Non-pigmented ciliary epithelial cell (primary cell): ENCODE measurements at regions not wholly inside any gene's neighbourhood (a gene's known extent, or its start where the extent isn't known, plus 50 kb on each side); places are given as distances from the start of the nearest gene placed in this dataset.
"Not testable (repeated sequence)": the region's sequence is repeated elsewhere in the genome, so short reads cannot be mapped to it uniquely, and the experiment has no call there.

Source experiments
- DNase-seq: peaks from one replicate; pipeline ENCODE4 v3.0.0-alpha.2; 2010; ENCODE audit warnings: low read depth

DNA sequence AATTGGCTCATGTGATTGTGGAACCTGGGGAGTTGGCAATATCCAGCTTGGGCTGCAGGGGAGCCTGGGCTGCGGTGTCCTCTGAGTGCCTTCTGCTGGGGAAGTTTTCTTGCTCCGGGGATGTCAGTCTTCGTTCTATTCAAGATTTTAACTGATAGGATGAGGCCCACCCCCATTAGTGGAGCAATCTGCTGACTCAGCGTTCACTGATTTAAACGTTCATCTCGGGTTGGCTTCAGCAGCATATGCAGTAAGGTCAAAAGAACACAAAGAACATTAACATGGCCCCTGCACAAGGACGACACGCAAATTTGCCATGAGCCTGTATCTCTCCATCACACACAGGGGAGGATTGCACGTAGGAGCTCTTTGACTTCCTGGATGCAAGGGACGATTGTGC, 360.6 kb upstream of the ADARB2 start:
- no peak for DNase-seq

DNA sequence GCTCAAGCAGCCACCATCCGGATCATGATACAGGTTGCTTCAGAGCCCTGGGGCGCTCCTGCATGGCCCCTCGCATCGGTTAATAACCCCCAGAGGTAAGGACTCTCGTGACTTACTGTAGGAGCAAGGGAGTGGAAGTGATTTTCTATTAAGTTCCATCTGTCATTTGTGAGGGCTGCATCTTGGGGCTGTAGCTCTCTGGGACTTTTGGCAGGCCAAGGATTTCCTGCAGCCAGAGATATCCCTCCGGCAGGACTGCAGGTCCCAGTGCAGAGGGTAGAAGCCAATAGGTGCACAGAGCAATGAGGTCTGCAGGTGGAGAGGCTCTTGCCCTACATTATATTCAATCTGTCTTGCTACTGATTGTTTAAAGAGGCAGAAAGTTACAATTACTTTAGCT, 356.8 kb upstream of the ADARB2 start:
- DNase-seq = no peak

DNA sequence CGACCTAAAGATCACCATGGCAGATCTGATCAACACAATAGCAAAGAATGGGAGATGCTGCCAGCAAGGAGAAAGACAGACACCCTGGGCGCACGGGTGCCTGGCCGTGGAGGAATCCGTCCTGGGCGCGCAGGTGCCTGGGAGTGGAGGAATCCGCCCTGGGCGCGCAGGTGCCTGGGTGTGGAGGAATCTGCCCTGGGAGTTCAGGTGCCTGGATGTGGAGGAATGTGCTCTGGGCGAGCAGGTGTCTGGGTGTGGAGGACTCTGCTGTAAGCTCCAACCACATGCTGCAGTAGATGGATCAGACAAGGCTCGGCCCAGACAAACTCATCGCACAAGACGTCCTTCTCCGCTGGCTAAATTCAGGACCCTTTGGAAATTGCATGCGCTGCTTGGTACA, 346.3 kb upstream of the ADARB2 start:
- no peak for DNase-seq

DNA sequence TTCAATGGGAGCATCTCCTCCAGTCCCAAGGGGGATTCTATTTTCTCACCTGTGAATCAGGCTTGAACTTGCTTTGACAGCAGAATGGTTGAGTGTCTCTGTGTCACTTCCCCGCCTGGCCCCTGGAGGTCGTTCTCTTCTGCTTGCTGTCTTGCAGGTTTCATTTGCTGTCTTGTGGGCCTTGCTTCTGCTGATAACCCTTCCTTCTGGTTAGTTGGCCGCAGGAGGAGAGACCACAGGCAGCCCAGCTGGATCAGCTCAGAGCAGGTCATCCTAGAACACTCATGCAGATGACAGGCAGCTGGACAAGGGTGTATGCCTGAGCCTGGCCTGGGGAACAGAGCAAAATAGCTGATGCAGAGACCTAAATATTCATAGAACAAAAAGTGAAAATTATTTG, 344.2 kb upstream of the ADARB2 start:
- no peak for DNase-seq

DNA sequence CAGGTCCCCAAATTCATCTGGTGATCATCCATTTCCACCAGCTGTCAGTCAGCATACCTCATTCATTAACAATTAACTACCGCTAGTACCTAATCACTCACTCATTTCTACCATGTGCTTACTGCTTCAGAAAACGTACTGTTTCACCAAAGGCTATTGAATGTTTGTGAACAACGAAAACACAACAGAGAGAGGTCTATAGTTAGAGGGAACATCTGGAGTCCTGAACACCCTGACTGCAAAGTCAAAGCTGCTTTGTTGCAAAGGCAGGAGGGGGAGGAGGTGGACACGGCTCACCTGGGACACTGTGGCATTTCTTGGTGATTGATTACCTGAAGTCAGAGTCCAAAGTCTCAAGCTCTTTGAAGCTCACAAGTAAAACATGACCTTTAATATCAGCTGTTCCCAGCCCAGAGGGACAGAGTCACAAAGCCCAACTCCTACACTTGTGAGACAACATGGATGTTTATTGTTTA, 342.3 kb upstream of the ADARB2 start:
- DNase-seq = no peak

DNA sequence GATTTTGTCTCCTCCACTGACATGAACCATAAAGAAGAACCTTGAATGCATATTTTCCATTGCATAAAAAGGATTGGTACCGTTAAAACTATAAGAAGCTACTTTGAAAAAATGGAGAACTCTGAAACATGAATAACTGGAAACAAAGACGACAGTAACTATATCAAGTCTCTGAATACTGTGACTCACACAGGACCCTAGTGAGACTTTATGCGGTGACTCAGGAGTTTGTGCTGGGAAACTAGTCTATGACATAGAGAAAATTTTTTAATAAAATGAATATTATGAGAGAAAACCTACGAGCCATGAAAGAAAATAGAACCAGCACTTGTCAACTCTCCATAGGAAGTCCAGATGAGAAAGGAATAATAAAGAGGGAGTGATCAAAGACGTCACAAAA, 339.9 kb upstream of the ADARB2 start:
- no peak for DNase-seq

DNA sequence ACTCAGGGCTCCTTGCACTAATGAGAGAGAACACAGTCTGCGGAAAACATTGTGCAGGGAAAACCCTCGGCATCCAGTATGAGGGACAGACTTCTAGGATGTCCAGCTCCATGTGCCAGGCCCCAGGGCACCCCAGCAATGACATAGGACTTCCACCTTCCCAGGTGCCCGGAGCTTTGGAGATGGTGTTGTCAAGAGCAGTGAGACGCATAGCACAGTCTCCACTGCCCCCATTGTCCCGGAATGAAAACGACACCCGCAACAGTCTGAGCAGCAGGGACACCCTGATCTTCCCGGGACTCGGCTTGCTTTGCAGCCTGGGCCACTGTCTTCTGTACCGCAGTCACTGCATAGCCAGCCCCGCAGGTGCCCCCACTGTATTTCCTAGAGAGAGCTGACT, 339.2 kb upstream of the ADARB2 start:
- DNase-seq = no peak

DNA sequence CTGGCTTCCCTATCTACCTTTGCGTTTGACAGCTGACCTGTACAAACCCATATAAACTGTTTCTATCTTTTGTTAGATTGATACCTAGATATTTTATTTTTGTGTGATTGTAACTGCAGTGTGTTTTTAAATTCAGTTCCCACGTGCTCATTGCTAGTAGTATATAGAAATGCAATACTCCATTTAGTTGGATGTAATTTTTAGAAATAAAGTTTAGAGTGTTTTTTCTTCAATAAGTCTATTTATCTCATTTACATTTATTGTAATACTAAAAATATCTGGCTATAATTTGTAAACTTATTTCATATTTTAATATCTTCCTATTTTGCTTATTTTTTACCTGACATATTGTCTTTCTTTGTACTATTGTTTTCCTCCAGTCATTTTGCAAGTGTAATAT, 329.7 kb upstream of the ADARB2 start:
- no peak for DNase-seq

DNA sequence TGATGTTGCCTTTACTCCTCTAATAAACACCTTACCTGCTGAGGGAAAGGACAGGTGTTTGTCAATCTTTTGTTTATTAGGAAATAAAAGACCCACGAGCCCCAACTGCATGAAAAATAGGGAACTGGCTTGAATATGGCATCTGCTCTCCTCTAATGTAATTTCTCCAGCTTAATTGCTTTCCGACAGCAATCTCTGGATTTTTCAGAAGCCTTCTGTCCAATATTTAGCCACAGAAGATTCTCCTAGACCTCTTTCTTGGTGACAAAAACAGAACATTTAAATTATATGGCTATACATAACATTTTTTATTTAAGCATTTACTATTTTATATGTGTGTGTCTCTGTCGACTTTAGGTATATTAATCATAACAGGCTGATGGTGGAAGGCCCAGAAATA, 317.4 kb upstream of the ADARB2 start:
- no peak for DNase-seq

DNA sequence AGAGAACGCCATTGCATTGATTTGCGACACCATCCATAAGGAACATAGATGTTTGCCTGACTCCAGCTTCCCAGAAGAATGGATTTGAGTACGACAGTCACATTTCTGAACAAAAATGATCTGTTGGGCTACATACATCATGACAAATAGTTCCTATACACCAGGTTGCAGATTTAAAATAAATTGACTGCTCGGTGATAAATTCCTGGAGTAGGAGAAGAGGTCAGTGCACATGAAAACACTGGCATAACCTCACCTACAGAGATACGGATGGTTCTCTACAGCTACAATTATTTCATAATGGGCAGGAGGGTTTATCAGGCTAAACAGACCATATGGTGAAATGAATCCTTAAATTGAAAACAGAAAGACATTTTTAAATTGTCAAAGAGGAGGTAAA, 316.5 kb upstream of the ADARB2 start:
- no peak for DNase-seq

DNA sequence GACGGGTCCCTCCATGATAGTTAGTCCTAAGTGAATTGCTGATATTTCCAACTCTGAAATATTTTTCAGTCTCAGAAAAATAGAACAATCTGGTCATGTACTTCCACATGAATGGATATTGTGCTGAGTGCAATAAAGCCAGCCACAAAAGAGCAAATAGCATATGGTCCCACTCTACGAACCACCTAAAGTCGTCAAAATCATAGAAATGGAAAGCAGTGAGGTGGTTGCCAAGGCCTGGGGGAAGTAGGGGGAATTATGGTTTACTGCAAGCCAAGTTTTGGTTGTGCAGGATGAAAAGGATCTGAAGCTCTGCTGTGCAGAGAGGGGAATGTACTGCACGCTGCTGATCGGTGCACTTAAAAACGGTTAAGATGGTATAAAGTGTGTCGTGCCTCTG, 313.8 kb upstream of the ADARB2 start:
- DNase-seq = no peak

DNA sequence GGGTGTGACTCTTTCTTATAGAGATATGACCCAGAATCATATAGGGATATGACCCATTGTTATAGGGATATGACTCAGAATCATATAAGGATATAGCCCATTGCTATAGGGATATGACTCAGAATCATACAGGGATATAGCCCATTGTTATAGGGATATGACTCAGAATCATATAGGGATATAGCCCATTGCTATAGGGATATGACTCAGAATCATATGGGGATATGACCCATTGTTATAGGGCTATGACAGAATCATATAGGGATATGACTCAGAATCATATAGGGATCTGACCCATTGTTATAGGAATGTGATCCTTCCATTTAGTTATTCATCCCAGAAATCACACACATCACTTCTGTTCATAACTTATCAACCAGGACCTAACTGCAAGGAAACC, 312.2 kb upstream of the ADARB2 start:
- no peak for DNase-seq

DNA sequence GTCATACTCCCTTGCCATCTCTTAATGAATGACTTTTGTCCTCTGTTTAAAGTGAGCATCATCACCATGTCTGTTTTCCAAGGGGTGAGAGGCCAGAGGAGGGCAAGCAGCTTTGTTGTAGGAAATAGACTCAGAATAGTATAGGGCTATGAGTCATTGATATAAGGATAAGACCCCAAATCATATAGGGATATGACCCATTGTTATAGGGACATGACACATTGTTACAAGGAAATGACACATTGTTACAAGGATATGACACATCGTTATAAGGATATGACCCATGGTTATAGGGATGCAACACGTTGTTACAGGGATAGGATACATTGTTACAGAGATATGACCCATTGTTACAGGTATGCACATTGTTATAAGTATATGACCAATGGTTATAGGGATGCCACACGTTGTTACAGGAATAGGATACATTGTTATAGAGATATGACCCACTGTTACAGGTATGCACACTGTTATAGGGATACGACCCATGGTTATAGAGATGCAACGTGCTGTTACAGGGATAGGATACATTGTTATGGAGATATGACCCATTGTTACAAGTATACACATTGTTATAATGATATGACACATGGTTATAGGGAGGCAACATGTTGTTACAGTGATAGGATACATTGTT, 311.1 kb upstream of the ADARB2 start:
- no peak for DNase-seq

DNA sequence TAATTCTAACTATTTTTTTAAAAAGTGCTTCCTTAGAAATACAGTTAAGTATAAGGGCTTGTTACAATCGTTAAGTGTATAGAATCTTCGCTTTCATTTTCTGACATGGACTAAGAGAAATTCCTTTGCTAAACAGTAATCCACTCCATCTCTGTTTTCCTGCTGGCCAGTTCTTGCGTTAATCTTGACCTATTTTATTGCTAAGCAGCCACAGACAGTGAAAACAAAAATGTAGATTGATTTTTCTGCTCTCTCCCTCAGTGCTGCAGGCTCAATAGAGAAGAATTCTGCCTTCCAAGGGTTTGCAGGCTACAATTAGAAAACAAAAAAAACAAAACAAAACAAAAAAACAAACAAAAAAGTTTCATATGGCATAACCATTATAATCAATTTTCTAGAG, 310.4 kb upstream of the ADARB2 start:
- no peak for DNase-seq

DNA sequence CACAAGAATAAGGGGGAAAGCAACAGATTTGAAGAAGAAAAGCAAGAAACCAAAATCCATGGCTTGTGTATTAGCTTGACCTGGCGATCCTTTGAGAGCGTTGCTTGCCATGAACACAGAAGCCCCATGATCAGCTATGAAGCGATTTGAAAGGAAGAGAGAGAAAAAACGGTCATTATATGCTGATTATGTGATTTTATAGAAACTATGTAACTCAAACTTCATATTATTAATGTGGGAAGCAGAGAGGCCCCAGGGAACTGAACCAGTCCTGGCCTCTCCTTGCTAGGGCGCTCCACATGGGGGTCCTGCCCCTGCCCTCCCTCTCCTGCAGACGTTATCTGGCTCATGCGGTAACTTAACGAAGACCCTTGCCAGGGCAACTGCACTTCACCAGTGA, 306.1 kb upstream of the ADARB2 start:
- DNase-seq = no peak

DNA sequence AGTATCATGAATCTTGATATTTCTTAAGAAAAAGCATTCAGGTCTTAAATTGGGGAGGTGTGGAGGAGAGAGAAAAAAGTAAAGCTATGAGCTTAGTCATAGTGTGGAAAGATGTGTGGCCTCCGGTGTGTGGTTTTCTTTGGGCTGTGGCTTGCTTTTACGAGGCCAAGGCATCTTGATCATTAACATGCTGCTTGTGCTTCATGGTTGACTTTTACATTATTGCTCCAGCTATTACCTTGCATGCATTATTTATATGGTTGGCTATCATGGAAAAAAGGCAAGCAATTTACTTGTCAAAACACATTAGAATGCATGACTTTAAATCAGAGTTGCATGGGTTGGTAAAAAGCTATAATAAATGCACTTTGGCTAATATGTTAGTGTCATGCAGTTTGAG, 300.7 kb upstream of the ADARB2 start:
- DNase-seq = no peak

DNA sequence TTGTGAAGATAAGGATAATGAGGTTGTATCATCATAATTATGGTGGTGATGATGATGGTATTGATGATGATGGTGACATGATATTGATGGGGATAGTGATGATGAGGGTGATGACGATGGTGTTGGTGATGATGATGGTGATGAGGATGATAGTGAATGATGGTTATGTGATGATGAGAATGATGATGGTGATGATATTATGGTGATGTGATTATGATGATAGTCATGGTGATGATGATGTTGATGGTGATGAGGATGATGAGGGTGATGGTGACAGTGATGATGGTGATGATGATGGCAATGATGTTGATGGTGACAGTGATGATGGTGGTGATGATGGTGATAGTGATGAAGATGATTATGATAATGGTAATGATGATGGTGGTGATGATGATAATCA, 299.9 kb upstream of the ADARB2 start:
- DNase-seq = no peak

DNA sequence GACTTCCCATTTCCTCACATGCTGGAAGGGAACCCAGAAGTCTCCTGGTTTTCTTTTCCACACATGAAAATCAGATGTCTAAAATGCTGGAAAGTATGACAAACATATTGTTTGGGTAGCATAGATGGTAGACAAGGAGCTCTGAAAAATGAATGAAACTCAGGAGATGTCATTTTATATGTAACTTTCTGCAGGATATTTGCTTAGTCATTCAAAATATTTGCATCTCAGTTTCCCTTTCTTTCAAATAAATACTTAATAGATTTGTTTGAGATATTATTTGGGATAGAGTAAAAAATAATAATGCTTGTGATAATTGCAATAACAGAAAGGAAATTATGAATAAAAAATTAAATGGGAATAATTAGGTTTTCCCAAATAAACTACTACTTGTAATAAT, 298.9 kb upstream of the ADARB2 start:
- DNase-seq = no peak

DNA sequence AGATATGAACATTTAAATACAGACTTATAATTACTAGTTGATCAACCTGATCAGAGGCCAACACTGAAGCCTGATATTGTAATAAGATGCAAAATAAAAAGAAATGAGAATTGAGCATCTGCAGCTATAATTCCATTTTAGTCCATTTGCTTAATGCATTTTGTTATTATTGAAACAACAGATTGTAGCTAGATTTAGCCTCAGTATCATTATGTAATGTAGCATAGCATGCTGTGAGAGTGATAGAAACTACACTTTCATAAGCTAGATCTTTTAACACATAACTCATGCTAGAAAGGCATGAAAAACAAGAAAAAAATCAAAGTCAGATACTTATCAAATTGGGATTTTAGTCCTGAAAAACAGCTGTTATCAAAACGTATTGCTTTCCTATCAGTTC, 292.7 kb upstream of the ADARB2 start:
- DNase-seq = no peak

DNA sequence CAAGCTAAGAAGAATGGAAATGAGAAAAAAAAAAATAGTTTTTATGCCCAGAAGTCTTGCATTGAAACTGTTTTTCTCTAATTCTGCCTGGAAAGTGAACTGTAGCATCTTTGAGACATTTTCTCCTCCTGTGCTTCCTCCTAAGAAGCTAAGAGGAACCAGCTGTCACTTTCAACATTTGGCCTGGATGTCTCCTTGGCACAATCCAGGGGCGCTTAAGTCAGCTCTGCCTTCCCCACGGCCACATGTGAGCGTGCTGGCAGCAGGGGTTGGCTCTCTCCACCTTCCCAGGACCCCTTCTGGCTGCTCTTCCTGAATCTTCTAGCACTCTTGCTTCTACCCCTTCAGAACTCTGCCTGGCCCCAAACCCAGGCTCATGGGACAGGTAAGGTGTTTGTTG, 289.6 kb upstream of the ADARB2 start:
- DNase-seq = no peak

DNA sequence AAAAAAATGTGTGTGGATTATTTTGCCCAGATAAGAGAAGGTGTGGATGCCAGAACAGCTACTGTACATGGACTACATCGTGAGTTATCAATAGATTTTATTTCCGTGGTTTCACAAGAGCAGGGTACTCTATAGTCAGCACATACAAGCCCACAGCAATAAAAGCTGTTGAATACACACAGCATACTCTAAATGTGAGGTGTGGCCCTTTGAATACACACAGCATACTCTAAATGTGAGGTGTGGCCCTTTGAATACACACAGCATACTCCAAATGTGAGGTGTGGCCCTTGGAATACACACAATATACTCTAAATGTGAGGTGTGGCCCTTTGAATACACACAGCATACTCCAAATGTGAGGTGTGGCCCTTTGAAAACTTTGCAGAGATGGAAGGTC, 287.4 kb upstream of the ADARB2 start:
- DNase-seq = not testable (repeated sequence)

DNA sequence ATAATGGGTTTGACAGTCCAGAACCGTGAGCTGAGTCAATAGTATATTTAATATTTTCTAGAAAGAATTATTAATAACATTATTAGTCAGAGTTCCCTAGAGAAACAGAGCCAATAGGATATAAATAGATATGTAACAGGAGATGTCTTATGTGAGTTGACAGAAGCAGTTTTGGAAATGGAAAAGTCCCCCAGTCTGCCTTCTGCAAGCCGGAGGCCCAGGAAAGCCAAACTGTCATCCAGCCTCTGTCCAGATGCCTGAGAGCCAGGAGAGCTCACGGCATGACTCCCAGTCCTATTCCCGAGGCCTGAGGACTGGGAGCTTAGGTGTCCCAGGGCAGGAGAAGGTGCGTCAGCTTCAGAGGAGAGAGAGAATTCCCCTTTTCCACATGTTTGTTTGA, 286.4 kb upstream of the ADARB2 start:
- no peak for DNase-seq

DNA sequence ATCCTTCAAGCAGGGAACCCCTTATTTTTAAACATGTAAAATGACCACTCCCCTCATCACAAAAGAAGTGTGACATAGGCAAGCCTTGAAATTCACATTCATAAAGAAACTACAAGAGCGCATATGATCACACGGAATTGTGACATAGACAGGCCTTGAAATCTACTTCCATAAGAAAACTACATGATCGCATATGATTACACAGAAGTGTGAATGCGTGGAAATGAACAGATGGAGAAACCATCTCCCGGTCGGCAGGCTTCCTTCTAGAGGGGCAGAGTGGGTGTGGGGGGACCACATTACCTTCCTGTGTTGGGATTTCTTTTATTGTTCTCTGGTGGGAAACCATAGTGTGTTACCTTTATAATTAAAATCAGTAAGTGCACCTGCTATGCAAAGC, 285.1 kb upstream of the ADARB2 start:
- DNase-seq = no peak

DNA sequence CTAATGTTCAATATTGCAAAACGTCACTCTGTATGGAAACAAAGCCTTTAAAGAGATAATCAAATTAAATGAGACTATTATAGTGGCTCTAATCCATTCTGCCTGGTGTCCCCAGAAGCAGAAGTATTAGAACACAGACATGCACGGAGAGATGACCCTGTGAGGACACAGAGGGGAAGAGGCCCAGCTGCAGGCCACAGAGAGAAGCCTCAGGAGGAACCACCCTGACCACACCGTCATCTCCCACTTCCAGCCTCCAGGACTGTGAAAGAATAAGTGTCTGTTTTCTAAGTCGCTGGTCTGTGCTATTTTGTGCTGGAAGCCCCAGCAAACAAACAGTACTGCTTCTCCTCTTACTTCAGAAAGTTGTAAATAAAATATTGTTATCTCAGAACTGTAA, 283.5 kb upstream of the ADARB2 start:
- no peak for DNase-seq

DNA sequence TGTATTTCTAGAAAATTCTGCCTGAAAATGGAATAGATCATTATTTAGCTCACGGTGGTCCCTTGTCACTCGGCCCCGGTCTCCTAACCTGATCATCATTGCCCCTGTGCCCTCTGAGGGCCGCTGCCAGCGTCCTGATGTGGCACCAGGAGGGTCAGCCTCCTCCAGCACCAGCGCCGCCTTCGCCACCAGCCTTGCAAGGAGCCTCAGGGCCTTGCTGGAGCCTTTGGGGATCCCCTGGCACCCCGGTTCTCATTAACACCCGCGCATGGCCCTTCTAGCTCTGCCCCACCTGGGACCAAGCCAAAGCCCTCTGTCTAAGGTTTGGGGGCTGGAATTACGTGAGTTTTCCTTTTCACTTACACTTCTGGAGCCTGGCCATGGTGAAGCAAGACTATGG, 282.5 kb upstream of the ADARB2 start:
- DNase-seq = no peak
